Upper lobe of left lung (tissue), 6 donors: ENCODE measurements at regions not wholly inside any gene's neighbourhood (a gene's known extent, or its start where the extent isn't known, plus 50 kb on each side); places are given as distances from the start of the nearest gene placed in this dataset.

ENCODE experiments used
- ATAC-seq, 2 donors: fragments of 200-7000 bp; cut with Tn5 transposase; one replicate each; pipeline ENCODE4 v1.9.1; 2022; ENCODE audit warnings: mild to moderate bottlenecking in 2 of 2, moderate library complexity in 2 of 2; ENCODE audit not compliant: low FRiP score in 2 of 2
- DNase-seq, 2 donors: peaks; one replicate each; pipeline ENCODE4 v3.0.0-alpha.2; 2019 to 2020
- H3K27ac ChIP-seq, 4 donors: fragments of 200-600 bp; sonication (generic); one replicate each; pipeline ENCODE4 v1.5.1; 2016 to 2019
- H3K27me3 ChIP-seq, 4 donors: fragments of 200-600 bp; sonication (generic); one replicate each; pipeline ENCODE4 v1.5.1; 2017 to 2019
- H3K36me3 ChIP-seq, 4 donors: fragments of 200-600 bp; sonication (generic); one replicate each; pipeline ENCODE4 v1.5.1; 2016 to 2019
- H3K4me1 ChIP-seq, 4 donors: fragments of 200-600 bp; sonication (generic); one replicate each; pipeline ENCODE4 v1.5.1; 2018 to 2019
- H3K4me3 ChIP-seq, 4 donors: fragments of 200-600 bp; sonication (generic); one replicate each; pipeline ENCODE4 v1.5.1; 2017 to 2019; ENCODE audit warnings: mild to moderate bottlenecking in 2 of 4, moderate library complexity in 1 of 4
- H3K9me3 ChIP-seq, 4 donors: fragments of 200-600 bp; sonication (generic); one replicate each; pipeline ENCODE4 v1.5.1; 2018 to 2019
- EP300 ChIP-seq, 4 donors: sonication (generic); formaldehyde crosslinking; IDR thresholded peaks; one replicate each; pipeline ENCODE4 v1.5.1; 2017; ENCODE audit warnings: antibody characterized with exemption in 4 of 4, control low read depth in 2 of 4
- POLR2A ChIP-seq, 4 donors: fragments of 450-650 bp; IDR thresholded peaks; one replicate each; pipeline ENCODE4 v1.5.1; 2016 to 2017; ENCODE audit warnings: antibody characterized with exemption in 4 of 4, mild to moderate bottlenecking in 2 of 4
- POLR2AphosphoS5 ChIP-seq, 2 donors: sonication (generic); formaldehyde crosslinking; IDR thresholded peaks; one replicate each; pipeline ENCODE4 v1.5.1; 2017; ENCODE audit warnings: antibody characterized with exemption in 2 of 2
- WGBS, 2 donors: methylation state at CpG; one replicate each; pipeline ENCODE4 v1.1.5; 2017 to 2018; 5-methylcytosine and 5-hydroxymethylcytosine counted together
- TF ChIP-seq, protein P1 (sequence below), 6 experiments: fragments of 450-650 bp in 4 of 6; fragments of 200-600 bp in 2 of 6; sonication (generic) in 2 of 6; IDR thresholded peaks; one replicate each; pipeline ENCODE4 v1.5.1; 2016 to 2019; ENCODE audit warnings: antibody characterized with exemption in 6 of 6
- donor health status: DM: no; HTN: no; CAD: no; lungs with moderate emphysema.
- donor health status: DM: no; HTN: yes; CAD: no; lungs with severe emphysema.

DNA sequence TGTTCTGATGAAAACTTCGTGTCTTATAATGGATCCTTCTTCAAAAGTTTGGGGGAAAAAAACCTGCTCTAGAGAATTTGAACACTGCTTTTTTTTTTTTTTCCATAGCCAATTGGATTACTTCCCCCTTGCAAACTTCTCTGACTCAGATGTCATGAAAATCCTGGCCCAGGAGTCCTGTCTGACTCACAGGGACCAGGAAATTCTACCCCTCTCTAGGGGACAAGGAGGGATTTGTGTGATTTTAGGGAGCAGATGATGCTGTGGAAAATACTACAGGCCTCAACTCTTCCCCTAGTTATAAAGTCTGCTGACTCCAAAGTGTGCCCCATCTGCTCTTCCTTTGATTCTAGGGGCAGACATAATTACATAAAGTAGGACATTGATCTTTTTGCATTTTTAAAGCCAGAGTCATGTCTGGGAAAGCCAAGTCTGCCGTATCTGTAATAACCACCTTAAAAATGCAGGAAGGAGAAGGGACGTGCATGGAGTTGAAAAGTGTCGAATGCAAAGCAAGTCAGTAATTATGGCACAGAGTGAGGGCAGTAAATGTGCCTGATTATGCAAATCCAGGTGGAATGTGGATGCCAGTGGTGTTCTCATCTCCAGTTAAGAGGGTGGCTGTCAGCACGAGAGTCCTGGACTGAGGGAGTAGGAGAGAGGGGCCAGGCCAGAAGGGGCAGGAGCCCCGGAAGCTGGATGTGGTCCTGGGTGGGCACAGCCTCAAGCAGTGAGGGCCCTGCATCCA, 144.3 kb upstream of the SULF2 start:
- Histone ChIP-seq H3K4me1 (no peaks in the 10 kb centered on the region), H3K36me3 (no peaks in the 10 kb centered on the region), H3K27ac (no peak overlapping the region), H3K4me3 (no peak overlapping the region), H3K9me3 (no peaks in the 10 kb centered on the region), H3K27me3 (no peaks in the 10 kb centered on the region)
- TF ChIP-seq, protein P1, sequence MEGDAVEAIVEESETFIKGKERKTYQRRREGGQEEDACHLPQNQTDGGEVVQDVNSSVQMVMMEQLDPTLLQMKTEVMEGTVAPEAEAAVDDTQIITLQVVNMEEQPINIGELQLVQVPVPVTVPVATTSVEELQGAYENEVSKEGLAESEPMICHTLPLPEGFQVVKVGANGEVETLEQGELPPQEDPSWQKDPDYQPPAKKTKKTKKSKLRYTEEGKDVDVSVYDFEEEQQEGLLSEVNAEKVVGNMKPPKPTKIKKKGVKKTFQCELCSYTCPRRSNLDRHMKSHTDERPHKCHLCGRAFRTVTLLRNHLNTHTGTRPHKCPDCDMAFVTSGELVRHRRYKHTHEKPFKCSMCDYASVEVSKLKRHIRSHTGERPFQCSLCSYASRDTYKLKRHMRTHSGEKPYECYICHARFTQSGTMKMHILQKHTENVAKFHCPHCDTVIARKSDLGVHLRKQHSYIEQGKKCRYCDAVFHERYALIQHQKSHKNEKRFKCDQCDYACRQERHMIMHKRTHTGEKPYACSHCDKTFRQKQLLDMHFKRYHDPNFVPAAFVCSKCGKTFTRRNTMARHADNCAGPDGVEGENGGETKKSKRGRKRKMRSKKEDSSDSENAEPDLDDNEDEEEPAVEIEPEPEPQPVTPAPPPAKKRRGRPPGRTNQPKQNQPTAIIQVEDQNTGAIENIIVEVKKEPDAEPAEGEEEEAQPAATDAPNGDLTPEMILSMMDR (IDR thresholded peaks at IDR 0.05) = no peak
- no peak for TF ChIP-seq POLR2A (IDR thresholded peaks at IDR 0.05)
- no peak for TF ChIP-seq POLR2AphosphoS5 (IDR thresholded peaks at IDR 0.05)
- no peak for TF ChIP-seq EP300 (IDR thresholded peaks at IDR 0.05)
- ATAC-seq = peak in 1 of 2 donors; percentile 79
- DNase-seq = no peak
- WGBS, 2 donors = 78% methylated on average over 6 of the region's 6 CpGs

DNA sequence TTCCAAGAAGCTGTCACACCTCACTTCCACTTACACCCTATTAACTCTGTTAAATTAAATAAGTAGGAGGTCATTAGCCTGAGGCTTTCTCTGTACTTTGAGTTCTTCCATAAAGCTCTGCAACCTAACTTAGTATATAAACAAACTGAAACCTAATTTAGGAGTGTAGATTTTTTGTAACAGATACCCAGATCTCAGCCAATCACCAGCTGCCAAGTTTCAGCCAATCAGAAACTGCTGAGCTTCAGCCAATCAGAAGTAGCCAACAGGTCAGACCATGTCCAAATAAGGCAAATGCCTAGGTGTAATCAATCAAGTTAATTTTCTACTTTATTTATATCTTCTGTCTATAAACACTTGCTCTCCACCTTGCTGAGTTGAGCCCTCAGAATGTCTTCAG, 142.7 kb upstream of the SULF2 start:
- no peak overlapping the region for H3K27ac ChIP-seq

DNA sequence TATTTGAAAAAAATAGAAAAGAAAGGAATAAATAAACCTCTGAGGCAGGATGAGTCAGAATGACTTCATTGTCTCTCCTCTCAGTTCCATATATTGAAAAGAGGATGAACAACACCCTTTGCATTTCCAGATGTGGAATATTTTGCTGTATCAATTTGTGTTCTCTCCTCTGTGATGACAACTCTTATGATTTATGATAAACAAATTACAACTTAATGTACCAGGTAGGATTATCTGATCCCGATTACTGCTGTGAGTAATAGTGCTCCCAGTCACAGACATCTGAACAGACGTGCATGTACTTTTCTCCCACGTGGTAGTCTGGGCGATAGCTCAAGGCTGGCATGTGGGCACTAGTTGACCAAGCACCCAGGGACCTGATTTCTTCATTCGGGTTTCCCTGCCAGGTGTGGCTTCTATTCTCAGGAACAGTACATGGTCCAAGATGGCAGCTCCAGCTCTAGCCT, 142.1 kb upstream of the SULF2 start:
- Histone ChIP-seq H3K4me3 (no peak overlapping the region), H3K27ac (no peak overlapping the region), H3K27me3 (no peaks in the 10 kb centered on the region), H3K4me1 (no peaks in the 10 kb centered on the region), H3K9me3 (no peaks in the 10 kb centered on the region), H3K36me3 (no peaks in the 10 kb centered on the region)
- TF ChIP-seq, protein P1 (IDR thresholded peaks at IDR 0.05) = no peak
- TF ChIP-seq EP300 (IDR thresholded peaks at IDR 0.05) (no peak), POLR2AphosphoS5 (IDR thresholded peaks at IDR 0.05) (no peak), POLR2A (IDR thresholded peaks at IDR 0.05) (no peak)
- ATAC-seq (no peak), DNase-seq (no peak)
- WGBS, 2 donors = 79 to 88% methylated on average over 5 of the region's 5 CpGs

More for the DNA sequence above, 142.7 kb upstream of the SULF2 start:
- Histone ChIP-seq H3K27me3 (no peaks in the 10 kb centered on the region), H3K4me3 (no peak overlapping the region), H3K9me3 (no peaks in the 10 kb centered on the region), H3K4me1 (no peaks in the 10 kb centered on the region), H3K36me3 (no peaks in the 10 kb centered on the region)
- TF ChIP-seq POLR2AphosphoS5 (IDR thresholded peaks at IDR 0.05) (no peak), POLR2A (IDR thresholded peaks at IDR 0.05) (no peak), EP300 (IDR thresholded peaks at IDR 0.05) (no peak)
- TF ChIP-seq, protein P1 (IDR thresholded peaks at IDR 0.05) = no peak
- ATAC-seq (no peak), DNase-seq (no peak)

DNA sequence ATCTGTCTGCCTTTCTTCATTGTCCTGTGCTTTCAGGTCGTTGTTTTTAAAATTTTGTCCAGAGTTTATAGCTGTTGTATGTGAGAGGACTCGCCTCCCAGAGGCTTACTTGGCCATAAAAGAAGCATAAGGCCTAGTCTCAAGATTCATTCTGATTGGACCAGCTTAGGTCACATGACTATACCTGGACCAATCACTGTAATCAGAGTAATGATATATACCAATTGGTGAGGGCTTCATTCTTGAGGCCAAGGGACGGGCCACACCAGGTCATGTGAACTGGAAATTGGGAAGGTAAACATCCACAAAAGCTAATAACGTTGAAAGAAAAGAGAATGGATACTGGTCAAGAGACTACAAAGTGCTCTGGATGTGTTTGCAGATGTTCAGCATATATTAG, 141.4 kb upstream of the SULF2 start:
- no peak for ATAC-seq
- TF ChIP-seq POLR2AphosphoS5 (IDR thresholded peaks at IDR 0.05) = no peak
- TF ChIP-seq POLR2A (IDR thresholded peaks at IDR 0.05) = no peak
- no peak for TF ChIP-seq EP300 (IDR thresholded peaks at IDR 0.05)
- TF ChIP-seq, protein P1 (IDR thresholded peaks at IDR 0.05) = no peak

DNA sequence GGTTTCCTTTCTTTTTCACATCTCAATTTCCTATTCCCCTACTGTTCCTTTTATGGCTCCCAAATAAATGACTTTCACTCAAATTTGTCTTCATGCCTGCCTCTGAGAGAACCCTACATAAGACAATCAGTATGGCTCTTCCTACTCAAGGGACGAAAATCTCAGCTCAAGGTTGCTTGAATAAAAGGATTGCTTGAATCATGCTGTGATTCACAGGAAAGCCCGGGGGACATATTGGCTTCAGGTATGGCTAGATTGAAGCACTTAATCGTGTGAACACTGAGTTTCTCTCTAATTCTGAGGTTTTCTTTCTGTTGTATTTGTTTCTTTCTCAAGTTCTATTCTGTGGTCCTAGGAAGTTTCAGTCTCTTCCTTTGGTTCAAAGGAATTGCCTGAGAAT, 140.3 kb upstream of the SULF2 start:
- H3K27ac ChIP-seq = no peak overlapping the region
- no peaks in the 10 kb centered on the region for H3K36me3 ChIP-seq
- H3K4me3 ChIP-seq = no peak overlapping the region
- no peak for DNase-seq
- 76 to 80% methylated on average over 3 of the region's 3 CpGs for WGBS, 2 donors
- H3K4me1 ChIP-seq = no peaks in the 10 kb centered on the region
- H3K9me3 ChIP-seq = no peaks in the 10 kb centered on the region
- TF ChIP-seq POLR2A (IDR thresholded peaks at IDR 0.05) (no peak), POLR2AphosphoS5 (IDR thresholded peaks at IDR 0.05) (no peak), EP300 (IDR thresholded peaks at IDR 0.05) (no peak)
- TF ChIP-seq, protein P1 (IDR thresholded peaks at IDR 0.05) = no peak
- H3K27me3 ChIP-seq = no peaks in the 10 kb centered on the region
- ATAC-seq = no peak

More for the DNA sequence above, 141.4 kb upstream of the SULF2 start:
- no peaks in the 10 kb centered on the region for H3K27me3 ChIP-seq
- no peaks in the 10 kb centered on the region for H3K36me3 ChIP-seq
- DNase-seq = no peak
- H3K27ac ChIP-seq = no peak overlapping the region
- no peak overlapping the region for H3K4me3 ChIP-seq
- H3K9me3 ChIP-seq = no peaks in the 10 kb centered on the region
- 78 to 85% methylated on average over 4 of the region's 4 CpGs for WGBS, 2 donors
- no peaks in the 10 kb centered on the region for H3K4me1 ChIP-seq
